Gastroesophageal sphincter (tissue), 4 donors: ENCODE measurements at regions not wholly inside any gene's neighbourhood (a gene's known extent, or its start where the extent isn't known, plus 50 kb on each side); places are given as distances from the start of the nearest gene placed in this dataset.

Experiments
- ATAC-seq: fragments of 150-250 bp; one replicate; pipeline ENCODE4 v1.9.1; 2016; ENCODE audit warnings: mild to moderate bottlenecking, moderate library complexity
- H3K27ac ChIP-seq, 4 donors: fragments of 200-600 bp; sonication (generic) in 3 of 4; 1 replicate in 3 of 4; 2 replicates in 1 of 4; pipeline ENCODE4 v1.5.1; 2016 to 2019
- H3K27me3 ChIP-seq: fragments of 200-600 bp; sonication (generic); one replicate; pipeline ENCODE4 v1.5.1; 2019
- H3K36me3 ChIP-seq, 2 donors: fragments of 200-600 bp; sonication (generic); one replicate each; pipeline ENCODE4 v1.5.1; 2019; ENCODE audit warnings: control low read depth in 1 of 2
- H3K4me1 ChIP-seq, 3 donors: fragments of 200-600 bp; sonication (generic); 1 replicate in 2 of 3; 2 replicates in 1 of 3; pipeline ENCODE4 v1.5.1; 2016 to 2019; ENCODE audit warnings: control low read depth in 2 of 3
- H3K4me3 ChIP-seq, 2 donors: fragments of 200-600 bp; sonication (generic); one replicate each; pipeline ENCODE4 v1.5.1; 2019; ENCODE audit warnings: mild to moderate bottlenecking in 1 of 2, moderate library complexity in 1 of 2
- H3K9me3 ChIP-seq, 3 donors: fragments of 200-600 bp; sonication (generic); one replicate each; pipeline ENCODE4 v1.5.1; 2017 to 2019; ENCODE audit warnings: control low read depth in 2 of 3
- EP300 ChIP-seq: sonication (generic); formaldehyde crosslinking; IDR thresholded peaks from one replicate; pipeline ENCODE4 v1.6.1; 2017; ENCODE audit warnings: antibody characterized with exemption, mild to moderate bottlenecking
- POLR2A ChIP-seq, 2 donors: fragments of 450-650 bp; IDR thresholded peaks; one replicate each; pipeline ENCODE4 v1.6.1; 2017; ENCODE audit warnings: antibody characterized with exemption in 2 of 2, mild to moderate bottlenecking in 2 of 2, moderate library complexity in 1 of 2
- POLR2AphosphoS5 ChIP-seq: sonication (generic); formaldehyde crosslinking; IDR thresholded peaks from one replicate; pipeline ENCODE4 v1.6.1; 2017; ENCODE audit warnings: antibody characterized with exemption
- WGBS, 2 donors: methylation state at CpG; one replicate each; pipeline ENCODE4 v1.1.5; 2018; ENCODE audit warnings: low coverage in 1 of 2; 5-methylcytosine and 5-hydroxymethylcytosine counted together
- TF ChIP-seq, protein P1 (sequence below), 4 experiments: fragments of 200-600 bp in 2 of 4; fragments of 450-650 bp in 2 of 4; sonication (generic) in 1 of 4; IDR thresholded peaks; one replicate each; pipeline ENCODE4 v1.5.1; 2017 to 2019; ENCODE audit warnings: antibody characterized with exemption in 4 of 4, mild to moderate bottlenecking in 2 of 4, moderate library complexity in 2 of 4

DNA sequence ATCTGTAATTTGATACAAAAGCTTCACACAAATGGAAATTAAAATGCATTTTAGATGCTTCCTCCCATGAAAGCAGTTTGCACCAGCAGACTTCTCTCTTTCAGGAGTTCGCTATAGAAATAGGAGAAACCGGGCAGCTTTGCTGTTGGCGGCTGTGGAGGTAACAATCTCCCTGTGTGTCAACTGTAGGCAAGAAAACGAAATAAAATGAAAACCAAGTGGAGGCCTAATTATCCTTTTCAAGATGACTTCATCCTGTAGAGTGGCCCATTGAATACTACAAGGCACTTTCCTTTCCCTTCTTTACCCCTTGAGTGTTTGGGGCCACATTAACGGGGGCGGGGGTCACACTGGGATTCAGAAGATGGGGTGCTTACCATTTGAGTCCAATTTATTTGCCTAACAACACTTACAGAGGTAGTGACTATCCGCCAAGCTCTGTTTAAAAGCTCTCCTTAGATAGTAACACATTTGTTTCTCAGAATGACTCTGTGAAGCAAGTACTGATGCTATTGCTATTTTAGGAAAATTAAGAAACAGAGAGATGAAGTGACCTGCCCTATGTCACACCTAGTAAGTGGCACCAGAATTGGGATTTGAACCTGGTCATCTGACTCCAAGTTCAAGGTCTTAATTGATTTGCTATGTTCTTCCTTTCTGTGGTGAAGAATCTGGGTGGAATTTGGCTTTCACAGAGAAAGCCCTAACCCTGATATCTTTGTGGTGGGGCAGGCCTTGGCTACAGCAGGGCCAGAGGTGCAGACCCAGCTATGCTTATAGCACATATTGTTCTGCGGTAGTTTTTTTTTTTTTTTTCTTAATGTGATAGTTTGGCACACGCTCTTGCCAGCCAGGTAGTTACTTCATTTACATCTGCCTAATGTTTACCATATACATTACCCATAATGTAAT, 125.5 kb upstream of the MPHOSPH6 start:
- Histone ChIP-seq H3K4me3 (no peak overlapping the region), H3K4me1 (no peaks in the 10 kb centered on the region), H3K36me3 (no peaks in the 10 kb centered on the region), H3K27me3 (no peaks in the 10 kb centered on the region), H3K9me3 (no peaks in the 10 kb centered on the region), H3K27ac (no peak overlapping the region)
- ATAC-seq, result no peak
- WGBS, 2 donors, result 85 to 88% methylated on average over 6 of the region's 9 CpGs
- TF ChIP-seq, protein P1, sequence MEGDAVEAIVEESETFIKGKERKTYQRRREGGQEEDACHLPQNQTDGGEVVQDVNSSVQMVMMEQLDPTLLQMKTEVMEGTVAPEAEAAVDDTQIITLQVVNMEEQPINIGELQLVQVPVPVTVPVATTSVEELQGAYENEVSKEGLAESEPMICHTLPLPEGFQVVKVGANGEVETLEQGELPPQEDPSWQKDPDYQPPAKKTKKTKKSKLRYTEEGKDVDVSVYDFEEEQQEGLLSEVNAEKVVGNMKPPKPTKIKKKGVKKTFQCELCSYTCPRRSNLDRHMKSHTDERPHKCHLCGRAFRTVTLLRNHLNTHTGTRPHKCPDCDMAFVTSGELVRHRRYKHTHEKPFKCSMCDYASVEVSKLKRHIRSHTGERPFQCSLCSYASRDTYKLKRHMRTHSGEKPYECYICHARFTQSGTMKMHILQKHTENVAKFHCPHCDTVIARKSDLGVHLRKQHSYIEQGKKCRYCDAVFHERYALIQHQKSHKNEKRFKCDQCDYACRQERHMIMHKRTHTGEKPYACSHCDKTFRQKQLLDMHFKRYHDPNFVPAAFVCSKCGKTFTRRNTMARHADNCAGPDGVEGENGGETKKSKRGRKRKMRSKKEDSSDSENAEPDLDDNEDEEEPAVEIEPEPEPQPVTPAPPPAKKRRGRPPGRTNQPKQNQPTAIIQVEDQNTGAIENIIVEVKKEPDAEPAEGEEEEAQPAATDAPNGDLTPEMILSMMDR (IDR thresholded peaks at IDR 0.05), result no peak
- TF ChIP-seq EP300 (no peak), POLR2AphosphoS5 (no peak), POLR2A (IDR thresholded peaks at IDR 0.05) (no peak)

DNA sequence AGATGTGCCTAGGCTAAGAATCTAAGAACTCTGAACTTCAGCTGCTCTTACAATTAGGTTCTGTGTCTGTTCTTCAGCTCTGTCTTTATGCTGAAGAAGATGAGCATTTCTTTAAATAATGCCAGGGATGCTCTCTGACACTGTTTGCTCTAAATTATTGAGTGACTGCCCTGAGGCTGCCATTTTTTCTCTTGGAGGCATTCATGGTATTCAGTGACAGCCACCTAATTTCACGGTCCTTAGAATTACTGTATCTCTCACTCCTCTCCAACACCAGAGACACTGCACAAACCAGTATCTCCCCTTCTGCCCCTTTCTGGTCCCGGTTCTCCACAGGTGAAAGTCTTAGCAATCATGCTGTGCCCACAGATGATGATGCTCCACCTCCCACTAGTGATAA, 123.6 kb upstream of the MPHOSPH6 start:
- Histone ChIP-seq H3K4me3 (no peak overlapping the region), H3K9me3 (no peaks in the 10 kb centered on the region), H3K27ac (no peak overlapping the region), H3K36me3 (no peaks in the 10 kb centered on the region), H3K4me1 (no peaks in the 10 kb centered on the region), H3K27me3 (no peaks in the 10 kb centered on the region)
- no peak for ATAC-seq
- 93% methylated on average over 2 of the region's 2 CpGs; no CpG with 5 or more reads in 1 of the 2 donors for WGBS, 2 donors
- TF ChIP-seq, protein P1 (IDR thresholded peaks at IDR 0.05), result no peak
- no peak for TF ChIP-seq EP300
- no peak for TF ChIP-seq POLR2A (IDR thresholded peaks at IDR 0.05)
- no peak for TF ChIP-seq POLR2AphosphoS5

DNA sequence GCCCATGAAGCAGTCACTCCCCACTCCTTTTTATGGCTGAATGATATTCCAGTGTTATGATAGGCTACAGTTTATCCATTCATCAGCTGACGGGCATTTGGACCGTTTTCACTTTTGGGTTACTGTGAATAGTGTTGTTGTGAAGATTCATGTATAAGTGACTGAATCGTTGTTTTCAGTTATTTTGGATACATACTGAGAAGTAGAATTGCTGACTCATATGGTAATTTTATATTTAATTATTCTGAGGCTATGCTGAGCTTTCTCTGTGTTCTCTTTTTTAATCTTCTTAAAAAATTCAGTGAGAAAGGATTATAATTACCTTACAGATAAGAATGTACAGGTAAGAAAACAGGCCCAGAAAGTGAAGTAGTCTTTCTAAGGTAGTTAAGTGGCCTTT, 117.9 kb upstream of the MPHOSPH6 start:
- TF ChIP-seq POLR2A (IDR thresholded peaks at IDR 0.05), result no peak
- TF ChIP-seq, protein P1 (IDR thresholded peaks at IDR 0.05), result no peak
- Histone ChIP-seq H3K36me3 (no peaks in the 10 kb centered on the region), H3K27me3 (no peaks in the 10 kb centered on the region), H3K4me1 (peaks cover 0 to 6% (median 0%) of the 10 kb centered on the region in 3 donors), H3K4me3 (no peak overlapping the region), H3K9me3 (no peaks in the 10 kb centered on the region), H3K27ac (no peak overlapping the region)
- no peak for ATAC-seq
- 59 to 86% methylated on average over 3 of the region's 3 CpGs for WGBS, 2 donors

DNA sequence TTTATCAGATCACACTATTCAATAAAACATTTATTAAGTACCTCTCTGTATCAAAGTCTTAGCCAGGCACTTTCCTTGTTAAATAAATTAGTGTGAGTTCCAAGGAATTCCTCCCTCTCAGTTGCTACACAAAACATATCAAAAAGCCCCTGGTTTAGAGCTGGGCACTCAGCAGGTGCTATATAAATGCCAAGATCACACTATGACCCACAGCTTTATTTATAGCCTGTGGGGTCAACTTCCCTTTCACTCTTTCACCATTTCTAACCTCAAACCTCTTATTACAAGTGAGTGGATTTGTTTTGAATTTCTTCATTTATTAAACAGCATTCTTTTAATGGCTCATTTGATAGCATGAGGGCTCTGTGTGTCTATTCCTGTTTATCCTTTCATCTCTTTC, 112.6 kb upstream of the MPHOSPH6 start:
- no peak overlapping the region for H3K27ac ChIP-seq
- no peaks in the 10 kb centered on the region for H3K9me3 ChIP-seq
- TF ChIP-seq POLR2A (IDR thresholded peaks at IDR 0.05), result no peak
- TF ChIP-seq, protein P1 (IDR thresholded peaks at IDR 0.05), result no peak
- no peak for TF ChIP-seq EP300
- no peak for TF ChIP-seq POLR2AphosphoS5
- no peak for ATAC-seq
- no peaks in the 10 kb centered on the region for H3K27me3 ChIP-seq
- no peaks in the 10 kb centered on the region for H3K36me3 ChIP-seq
- H3K4me3 ChIP-seq, result no peak overlapping the region
- peaks cover 0 to 30% (median 0%) of the 10 kb centered on the region in 3 donors for H3K4me1 ChIP-seq

DNA sequence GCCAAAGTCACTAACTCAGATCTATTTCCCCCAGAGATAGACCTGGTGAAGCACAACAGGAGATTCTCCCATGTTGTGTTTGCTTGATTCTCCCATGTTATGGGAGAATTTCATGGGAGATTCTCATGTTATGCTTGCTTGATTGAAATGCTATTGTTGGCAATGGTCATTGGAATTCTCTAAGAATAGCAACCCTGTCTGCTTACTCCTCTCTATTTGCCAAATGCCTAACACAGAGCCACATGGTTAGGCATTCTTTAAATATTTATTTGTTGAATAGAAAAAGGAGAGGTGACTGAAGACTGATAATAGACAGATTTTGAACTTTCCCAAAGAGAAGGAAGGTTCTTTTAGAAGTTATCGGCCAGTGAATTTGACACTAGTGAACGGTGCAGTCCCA, 111.5 kb upstream of the MPHOSPH6 start:
- TF ChIP-seq, protein P1 (IDR thresholded peaks at IDR 0.05), result no peak
- TF ChIP-seq POLR2A (IDR thresholded peaks at IDR 0.05) (no peak), EP300 (no peak), POLR2AphosphoS5 (no peak)
- 31 to 56% methylated on average over 2 of the region's 2 CpGs for WGBS, 2 donors
- no peaks in the 10 kb centered on the region for H3K27me3 ChIP-seq
- ATAC-seq, result no peak
- H3K4me3 ChIP-seq, result no peak overlapping the region
- peak overlapping the region in 2 of 4 donors; percentile 40 to 48 for H3K27ac ChIP-seq
- no peaks in the 10 kb centered on the region for H3K9me3 ChIP-seq
- H3K4me1 ChIP-seq, result peaks cover 0 to 30% (median 0%) of the 10 kb centered on the region in 3 donors
- H3K36me3 ChIP-seq, result no peaks in the 10 kb centered on the region
